Embryonic facial prominence (tissue), 1 donor: ENCODE measurements at regions not wholly inside any gene's neighbourhood (a gene's known extent, or its start where the extent isn't known, plus 50 kb on each side); places are given as distances from the start of the nearest gene placed in this dataset.
"Not testable (repeated sequence)": the region's sequence is repeated elsewhere in the genome, so short reads cannot be mapped to it uniquely, and the experiment has no call there.

Experiments
- DNase-seq: peaks from one replicate; pipeline ENCODE4 v3.0.0-alpha.2; 2016; ENCODE audit errors: extremely low spot score

DNA sequence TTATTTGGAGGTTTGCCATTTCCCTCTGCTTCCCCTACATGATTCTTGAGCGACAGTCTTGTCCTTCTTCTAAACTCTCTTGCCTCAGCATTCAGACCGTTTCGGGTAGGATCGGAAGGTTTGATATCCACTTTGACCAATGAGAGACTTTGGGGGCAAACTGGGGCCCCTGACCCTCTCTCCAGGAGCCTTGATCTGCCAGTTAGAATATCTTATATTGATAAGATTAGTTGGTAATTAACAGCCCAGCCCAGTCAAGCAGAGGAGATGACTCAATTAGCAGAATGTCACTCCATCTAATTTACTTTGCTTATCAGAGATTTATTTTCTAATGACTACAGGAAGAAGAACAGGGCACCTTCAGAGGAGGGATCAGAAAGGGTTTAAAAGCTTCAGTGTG lies 532.8 kb downstream of the XYLT1 start:
- DNase-seq: no peak

DNA sequence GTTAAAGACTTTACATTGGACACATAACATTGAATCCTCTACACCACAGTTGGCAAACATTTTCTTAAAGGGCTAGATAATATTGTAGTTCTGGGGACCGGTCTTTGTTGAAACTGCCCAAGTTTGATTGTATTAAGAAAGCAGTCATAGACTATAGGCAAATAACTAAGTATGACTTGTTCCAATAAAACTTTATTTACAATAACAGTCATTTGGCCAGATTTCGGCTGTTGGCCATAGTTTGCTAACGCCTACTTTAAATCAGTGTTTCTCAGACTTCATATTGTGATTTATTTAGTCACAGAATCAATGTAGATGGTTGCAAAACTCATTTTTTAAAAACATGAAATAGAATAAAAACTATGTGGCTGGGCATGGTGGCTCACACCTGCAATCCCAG lies 531.8 kb downstream of the XYLT1 start:
- no peak for DNase-seq

DNA sequence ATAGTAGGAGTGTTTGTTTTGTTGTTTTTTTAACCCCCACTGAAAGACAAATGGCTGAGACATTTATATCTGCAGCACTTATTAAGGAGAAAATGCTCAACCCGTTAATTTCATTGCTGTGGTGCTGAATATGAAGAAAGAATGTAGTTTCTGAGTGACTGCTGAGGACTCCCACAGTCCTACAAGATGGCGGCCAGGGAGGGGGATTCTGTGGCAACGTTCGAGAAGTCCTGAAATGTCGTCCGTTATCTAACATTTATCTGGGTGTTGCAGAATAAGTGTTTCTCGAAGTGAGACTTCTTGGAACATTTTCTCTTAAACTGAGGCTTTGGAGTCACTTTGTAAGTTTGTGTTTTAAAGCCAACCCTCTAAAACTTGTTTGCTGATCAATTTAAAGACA lies 530.4 kb downstream of the XYLT1 start:
- DNase-seq: no peak

DNA sequence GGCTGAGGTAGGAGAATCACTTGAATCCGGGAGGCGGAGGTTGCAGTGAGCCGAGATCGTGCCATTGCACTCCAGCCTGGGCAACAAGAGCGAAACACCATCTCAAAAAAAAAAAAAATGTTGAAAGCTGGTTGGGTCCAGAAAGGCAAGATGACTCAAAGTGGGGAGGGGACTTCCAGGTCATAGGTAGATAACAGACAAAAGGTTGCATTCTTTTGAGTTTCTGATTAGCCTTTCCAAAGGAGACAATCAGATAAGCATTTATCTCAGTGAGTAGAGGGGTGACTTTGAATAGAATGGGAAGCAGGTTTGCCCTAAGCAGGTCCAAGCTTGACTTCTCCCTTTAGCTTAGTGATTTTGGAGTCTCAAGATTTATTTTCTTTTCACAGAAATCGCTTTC lies 527.9 kb downstream of the XYLT1 start:
- DNase-seq: not testable (repeated sequence)

DNA sequence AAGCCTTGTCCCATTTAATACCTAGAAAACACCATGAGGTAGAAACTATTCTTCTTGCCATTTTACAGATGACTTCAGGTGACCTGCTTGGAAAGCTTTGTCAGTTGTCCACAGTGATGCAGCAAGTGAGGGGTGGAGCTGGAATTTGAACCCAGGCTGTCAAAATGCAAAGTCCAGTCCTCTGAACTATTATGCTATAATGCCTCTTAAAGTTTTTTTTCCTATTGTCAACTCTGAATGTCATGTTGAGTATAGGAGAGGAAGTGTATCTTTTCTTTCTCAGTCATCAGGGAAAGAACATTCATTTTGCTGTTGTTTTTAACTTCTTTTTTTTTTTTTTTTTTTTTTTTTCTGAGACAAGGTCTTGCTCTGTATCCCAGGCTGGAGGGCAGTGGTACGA lies 525.6 kb downstream of the XYLT1 start:
- DNase-seq: no peak

DNA sequence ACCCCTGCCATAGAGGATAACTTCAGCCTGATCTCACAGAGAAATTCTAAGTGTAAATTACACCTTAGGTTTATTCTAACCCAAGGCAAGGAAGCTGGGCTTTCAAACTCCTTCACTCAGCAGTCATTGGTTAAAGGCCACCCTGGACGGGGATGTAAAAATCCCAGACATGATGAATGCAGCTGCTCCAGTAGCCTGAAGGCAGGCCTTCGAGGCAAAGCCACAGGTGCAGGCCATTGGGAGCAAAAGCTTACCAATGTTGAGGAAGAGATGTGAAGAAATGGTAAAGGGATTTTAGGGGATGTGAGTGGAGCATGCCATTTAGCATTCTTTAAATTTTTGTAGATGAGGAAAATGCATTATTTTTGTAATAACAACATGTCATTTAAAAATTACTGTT lies 514.4 kb downstream of the XYLT1 start:
- no peak for DNase-seq

DNA sequence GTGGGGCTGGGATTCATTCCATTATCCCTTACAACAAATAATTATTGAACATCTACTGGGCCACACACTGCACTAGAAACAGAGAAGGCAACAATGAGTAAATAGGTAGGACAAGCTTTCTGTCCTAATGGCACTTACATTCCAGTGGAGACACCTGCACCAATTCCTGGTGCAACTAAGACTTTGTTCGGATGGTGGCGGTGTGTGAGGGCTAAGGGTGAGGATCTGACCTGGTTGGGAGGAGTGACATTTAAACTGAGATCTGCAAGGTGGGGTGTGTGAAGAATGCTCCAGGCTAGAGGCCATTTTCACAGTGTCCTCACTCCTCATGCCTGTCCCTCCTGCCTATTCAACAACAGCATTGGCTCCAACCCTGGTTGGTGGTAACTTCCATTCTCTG lies 510.0 kb downstream of the XYLT1 start:
- no peak for DNase-seq

DNA sequence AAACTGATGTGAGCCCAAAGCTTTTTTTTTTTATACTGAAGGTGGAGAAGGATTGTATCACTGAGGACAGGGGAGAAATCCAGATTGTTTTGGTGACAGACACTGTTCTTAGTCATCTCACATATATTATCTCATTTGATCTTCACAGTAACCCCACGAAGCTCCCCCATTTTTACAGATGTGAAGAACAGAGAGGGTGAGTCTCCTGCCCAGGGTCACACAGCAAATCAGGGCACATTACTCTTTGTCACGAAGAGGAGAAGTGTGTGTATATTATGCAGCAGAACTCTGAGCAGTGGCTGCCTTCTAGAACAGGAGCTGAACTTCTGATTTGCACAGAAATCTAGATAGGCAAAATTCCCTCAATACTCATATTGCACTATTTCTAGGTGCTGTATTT lies 504.3 kb downstream of the XYLT1 start:
- no peak for DNase-seq

DNA sequence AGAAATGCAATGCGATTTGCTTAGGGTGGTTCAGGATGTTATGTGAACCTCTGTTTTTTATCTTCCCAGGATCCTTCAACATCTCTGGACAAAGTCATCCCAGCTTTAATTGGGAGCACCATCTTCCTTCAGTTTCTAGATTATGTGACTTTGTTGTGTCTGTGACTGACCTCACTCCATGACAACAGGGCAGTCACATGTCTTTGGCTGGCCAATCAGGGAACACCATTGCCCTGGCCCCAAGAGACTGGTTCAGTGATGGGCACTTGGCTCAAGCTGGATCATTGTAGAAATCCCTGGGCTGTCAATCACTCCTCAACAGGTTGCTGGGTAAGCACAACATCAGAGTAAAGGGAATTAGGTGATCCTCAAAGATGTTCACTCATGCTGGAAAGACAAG lies 499.7 kb downstream of the XYLT1 start:
- no peak for DNase-seq

DNA sequence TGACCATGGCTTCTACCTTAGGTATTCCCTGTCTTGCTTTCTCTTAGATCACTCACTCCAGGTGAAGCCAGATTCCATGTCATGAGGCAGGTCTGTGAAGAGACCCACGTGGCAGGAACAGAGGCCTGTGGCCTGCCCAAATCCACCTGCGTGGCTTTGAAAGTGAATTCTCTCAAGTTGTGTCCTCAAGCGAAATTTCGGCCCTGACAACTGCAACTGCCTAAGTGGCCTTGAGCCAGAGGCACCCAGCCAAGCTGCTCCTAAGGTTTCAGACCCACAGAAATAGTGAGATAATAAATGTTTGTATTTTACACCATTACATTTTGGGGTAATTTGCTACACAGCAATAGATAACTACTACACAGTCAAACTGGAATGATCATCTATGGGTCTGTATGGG lies 497.9 kb downstream of the XYLT1 start:
- no peak for DNase-seq

DNA sequence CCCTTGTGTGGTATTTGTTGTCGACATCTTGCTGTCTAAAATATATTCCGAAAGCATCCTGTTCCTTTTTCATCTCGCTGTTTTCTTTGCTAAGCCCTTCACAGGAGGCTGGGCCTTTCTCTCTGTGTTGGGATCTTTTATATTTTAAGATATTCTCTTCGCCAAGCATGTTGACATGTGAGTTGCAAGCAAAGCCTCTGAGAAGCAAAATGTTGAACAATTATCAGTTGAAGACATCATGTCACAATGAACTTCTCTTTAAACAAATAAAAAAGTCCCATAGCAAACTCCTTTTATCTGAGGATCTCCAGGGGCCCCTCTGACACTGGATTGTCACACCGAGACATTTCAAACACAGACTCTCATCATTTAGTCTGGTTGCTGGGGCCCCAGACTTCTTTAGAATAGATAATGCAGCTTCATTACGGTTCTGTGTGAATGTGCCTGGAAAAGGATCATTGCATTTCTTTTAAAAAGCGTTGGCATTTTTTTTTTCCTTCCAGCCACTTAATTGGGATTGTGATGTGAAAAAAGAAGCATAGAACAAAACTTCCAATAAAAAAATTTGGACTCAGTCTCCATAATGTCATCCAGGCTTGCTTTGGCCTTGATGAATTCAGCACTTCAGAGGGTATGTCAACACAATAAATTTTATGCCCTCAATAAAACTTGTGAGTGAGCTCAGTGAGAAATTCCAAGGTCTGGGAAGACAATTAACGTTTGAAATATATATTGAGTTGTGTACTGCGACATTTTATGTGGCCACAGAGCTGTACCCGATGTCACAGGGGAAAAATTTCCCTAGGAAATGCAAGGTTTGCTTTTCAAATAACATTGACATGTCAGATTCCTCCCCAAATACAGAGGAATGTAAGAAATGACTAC lies 496.8 kb downstream of the XYLT1 start:
- no peak for DNase-seq

DNA sequence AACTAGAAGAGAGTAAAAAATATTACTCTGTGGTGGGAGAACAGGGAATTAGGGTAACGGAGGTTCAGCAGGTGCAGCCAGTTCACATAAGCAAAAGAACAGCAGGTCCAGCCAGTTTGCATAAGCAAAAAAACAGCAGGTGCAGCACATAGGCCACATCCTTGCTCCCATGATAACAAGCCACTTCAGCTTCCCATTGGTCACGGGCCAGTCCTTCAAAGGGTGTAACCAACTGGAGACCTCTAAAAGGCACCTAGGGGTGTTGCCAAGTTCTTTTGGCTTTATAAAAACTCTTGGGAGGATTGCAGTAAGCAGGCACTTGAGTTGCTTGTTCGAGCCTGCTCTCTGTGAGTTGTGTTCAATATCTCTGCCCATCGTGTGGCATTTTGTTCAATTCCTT lies 488.1 kb downstream of the XYLT1 start:
- DNase-seq: no peak

DNA sequence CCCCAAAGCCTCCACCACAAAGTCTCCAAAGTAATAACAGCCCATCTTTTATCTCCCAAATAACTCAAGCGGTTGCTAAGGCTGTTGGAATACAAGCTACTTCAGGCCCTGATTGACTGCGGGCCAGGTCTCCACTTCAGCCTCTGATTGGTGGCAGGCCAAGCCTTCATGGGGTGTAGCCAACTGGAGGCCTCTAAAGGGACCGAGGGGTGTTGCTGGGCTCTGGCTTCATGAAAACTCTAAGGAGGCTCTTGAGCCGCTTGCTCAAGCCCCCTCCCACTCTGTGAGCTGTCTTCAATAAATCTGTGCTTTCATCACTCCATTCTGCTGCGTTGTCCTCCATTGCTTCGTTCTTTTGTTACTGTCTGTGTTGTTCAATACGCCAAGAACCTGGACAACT lies 487.2 kb downstream of the XYLT1 start:
- no peak for DNase-seq

DNA sequence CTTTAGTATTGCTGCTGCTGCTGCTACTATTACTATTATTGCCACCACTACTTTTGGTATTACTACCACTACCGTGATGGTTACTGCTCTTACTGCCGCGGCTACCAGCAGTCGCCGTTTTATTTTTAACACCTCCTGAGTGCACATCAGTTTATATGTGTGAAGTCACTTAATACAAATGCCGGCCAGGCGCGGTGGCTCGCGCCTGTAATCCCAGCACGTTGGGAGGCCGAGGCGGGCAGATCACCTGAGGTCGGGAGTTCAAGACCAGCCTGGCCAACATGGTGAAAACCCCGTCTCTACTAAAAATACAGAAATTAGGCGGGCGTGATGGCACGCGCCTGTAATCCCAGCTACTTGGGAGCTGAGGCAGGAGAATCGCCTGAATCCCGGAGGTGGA lies 486.7 kb downstream of the XYLT1 start:
- not testable (repeated sequence) for DNase-seq

DNA sequence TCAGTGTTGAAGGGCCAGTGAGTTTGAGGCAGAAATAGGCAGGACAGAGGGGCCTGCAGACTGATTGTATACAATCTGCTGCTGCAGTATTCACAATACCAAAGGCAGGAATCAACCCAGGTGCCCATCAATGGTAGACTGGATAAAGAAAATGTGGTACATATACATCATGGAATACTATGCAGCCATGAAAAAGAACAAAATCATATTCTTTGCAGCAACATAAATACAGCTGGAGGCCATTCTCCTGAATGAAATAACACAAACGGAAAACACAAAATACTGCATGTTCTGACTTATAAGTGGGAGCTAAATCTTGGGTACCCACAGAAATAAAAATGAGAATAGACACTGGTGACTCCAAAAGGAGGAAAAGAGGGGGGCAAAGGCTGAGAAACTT lies 485.1 kb downstream of the XYLT1 start:
- DNase-seq: no peak

DNA sequence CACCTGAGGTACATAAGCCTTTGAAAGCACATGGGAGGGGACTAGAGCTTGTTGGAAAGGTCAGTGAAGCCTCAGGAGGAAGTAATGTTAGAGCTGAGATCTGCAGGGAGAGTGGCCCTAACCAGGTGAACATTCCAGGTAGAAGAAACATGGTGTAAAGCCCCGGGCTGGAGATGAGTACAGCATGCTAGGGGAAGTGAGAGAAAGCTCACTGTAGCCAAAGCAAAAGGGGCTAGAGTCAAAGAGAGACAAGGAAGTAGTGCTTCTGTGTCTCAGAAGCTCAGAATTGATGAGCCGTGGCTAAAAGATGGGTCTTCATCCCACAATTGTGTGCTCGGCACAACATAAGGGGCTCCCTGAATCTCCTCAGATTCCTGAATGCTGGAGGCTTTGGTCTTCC lies 481.8 kb downstream of the XYLT1 start:
- no peak for DNase-seq

DNA sequence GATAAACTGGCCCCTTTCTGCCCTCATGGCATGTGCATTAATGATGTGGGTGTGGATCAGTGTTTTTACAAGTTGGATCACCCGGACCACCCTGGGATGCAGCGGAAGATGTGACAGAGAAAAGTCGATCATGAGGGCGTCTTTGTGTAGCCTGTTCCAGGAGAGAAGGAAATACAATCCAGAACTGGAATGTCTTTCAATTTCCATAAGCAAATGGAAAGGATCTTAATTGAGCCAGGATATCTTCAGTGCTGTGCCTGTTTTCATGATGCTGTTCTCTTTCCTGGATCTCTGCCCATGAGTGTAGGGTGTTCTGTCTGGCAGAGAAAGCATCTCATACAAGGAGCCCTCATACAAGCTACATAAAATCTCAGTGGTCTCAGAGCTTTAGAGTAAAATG lies 481.4 kb downstream of the XYLT1 start:
- DNase-seq: no peak

DNA sequence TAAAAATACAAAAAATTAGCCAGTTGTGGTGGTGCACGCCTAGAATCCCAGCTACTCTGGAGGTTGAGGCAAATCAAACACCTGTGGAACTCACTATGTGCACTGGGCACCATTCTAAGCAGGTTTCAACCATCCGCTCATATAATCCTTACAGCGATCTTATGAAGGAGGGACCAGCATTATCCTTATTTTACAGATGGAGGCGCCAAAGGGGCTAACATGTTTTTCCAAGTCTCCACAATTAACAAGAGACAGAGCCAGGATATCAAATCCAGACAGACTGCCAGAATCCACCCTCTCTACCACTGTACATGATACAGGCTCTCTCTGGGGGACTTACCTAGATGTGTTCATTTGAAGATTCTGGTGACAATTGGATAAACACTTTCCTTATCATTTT lies 479.0 kb downstream of the XYLT1 start:
- no peak for DNase-seq

DNA sequence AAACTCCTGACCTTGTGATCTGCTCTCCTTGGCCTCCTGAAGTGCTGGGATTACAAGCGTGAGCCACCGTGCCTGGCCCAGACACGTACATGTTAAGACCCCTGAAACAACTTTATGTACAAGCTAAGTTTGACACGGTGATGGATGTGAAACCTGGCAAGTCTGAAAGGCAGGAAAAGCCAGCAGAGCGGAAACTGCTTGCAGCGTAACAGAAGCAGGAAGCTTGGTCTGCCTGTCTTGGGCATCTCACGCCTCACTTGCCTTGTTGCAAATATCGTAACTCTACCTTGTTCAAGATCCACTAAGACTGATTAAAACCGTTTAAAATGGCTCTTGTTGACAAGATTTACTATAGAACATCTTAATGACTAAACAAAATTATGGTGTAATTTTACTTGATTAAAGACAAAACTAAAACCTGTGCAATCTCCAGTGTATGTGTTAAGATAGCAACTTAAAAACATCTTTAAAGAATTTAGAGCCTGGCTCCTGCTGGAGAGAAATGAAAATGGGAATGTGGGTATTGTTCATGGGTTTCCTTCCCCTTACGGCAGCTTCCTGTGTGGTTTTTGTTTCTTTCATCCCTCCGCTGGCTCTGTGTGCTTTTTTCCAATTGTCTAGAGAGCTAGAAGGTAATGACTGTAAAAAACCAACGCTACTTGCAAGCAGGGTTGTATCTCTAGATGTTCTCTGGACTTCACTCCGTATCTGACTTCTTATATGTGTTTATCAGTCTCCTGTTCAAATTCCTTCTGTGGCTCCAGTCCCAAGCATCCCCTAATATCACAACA lies 477.6 kb downstream of the XYLT1 start:
- DNase-seq: no peak

DNA sequence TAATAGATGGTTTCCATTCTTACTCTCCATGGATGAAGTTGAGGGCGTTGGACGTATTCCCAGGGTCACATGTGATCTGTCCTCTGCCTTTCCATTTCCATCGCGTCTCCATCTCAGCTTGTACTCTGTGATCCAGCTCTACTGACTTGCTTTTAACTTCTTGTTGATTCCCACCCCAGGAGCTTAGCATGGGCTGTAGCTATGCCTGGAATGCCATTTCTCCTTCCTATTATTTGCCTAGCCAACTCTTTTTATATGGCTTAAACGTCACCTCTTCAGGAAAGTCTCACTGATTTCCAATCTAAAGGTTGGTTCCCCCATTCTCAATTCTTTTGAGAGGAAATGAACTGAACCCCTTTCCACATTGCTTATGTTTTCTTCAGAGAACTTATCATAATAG lies 475.9 kb downstream of the XYLT1 start:
- no peak for DNase-seq

DNA sequence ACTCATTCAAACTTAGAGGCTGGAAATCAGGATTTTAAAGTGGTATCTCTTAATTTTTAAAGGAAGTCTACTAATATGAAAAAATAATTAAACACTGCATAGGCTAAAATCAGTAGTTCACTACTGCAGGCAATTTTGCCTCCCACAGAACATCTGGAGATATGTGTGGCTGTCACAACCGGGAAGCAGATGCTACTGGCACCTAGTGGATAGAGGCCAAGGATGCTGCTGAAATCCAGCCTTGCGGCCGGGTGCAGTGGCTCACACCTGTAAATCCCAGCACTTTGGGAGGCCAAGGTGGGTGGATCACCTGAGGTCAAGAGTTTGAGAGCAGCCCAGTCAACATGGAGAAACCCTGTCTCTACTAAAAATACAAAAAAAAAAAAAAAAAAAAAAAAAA lies 473.9 kb downstream of the XYLT1 start:
- DNase-seq: no peak

DNA sequence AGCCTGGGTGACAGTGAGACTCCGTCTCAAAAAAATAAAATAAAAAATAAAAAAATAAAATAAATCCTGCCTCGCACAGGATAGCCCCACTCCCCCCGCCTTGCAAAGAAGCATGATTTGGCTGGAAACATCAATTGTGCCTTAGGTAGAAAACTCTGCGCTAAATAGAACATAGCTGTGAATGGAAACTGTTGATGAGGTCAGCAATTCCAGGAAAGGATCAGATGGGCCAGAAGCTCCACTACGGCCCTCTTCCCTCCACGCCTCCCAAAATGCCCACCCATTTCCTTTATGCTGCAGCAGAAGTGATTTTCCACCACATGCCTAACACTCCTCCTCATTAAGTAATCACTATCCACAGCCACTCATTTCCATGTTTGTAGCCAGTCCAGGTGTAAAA lies 473.4 kb downstream of the XYLT1 start:
- DNase-seq: no peak

DNA sequence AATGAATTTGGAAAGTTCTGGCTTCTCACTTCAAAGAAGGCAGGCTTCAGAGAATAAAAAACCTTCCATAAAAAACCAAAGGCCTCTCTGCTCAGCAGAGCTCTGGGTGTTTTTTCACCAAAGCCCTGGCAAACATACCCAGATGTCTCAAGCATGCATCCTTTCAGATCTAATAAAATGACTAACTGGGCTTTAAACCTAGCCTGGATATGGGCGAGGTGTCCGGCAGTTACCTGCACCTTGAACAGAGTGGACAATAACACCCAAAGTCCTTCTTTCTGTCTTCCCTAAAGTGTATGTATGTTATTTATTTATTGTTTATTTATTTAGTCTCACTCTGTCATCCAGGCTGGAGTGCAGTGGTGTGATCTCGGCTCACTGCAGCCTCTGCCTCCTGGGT lies 469.3 kb downstream of the XYLT1 start:
- no peak for DNase-seq
